ENCODE measurements at regions not wholly inside any gene's neighbourhood (a gene's known extent, or its start where the extent isn't known, plus 50 kb on each side); places are given as distances from the start of the nearest gene placed in this dataset.

DNA sequence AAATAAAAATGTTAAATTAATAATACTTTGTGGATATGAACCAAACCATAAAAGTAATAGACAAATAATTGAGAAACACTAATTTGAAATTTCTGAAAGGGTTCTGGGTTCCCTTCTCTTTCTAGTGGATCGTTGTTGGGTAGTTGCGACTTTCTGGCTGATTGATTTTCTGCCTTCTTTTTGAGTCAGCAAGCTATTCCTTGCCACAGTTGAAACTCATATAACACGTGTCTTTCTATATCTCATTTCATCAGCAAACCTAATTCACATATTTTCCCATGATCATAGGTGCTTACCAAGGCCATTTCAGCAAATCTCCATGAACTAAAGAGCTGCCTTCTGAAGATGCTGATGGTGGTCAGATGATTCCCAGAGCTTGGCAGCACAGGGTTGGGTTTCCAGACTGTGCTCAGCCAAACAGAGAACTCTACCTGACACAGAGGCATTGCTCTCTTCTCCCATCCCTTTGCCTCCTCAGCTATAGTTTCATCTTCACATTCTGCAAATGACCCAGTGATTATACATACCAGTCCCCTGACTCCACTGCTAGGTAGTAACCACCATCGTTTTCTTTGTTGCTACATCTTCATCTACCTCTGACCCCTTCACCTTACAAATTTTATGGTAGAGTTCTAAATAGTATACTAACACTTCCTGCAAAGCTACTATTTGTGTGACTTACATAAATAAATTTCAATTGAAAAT is 383.9 kb upstream of the DPH6 start:
- TF ChIP-seq CTCF (IDR thresholded peaks at IDR 0.05; ENCODE audit: insufficient read depth, low read depth, low read length) (no peak), EZH2 (IDR thresholded peaks at IDR 0.05; ENCODE audit: insufficient read depth, low read length) (no peak)

Measured in astrocyte (in vitro differentiated cells and primary cell).